B cell (primary cell): ENCODE measurements at regions not wholly inside any gene's neighbourhood (a gene's known extent, or its start where the extent isn't known, plus 50 kb on each side); places are given as distances from the start of the nearest gene placed in this dataset.

Experiments used
- ATAC-seq: fragments of 200-7000 bp; cut with Tn5 transposase; one replicate; pipeline ENCODE4 v1.10.0; 2021; ENCODE audit warnings: low read depth, mild to moderate bottlenecking, moderate number of reproducible peaks, moderate library complexity
- CTCF ChIA-PET: fragments of 350-600 bp; sonication (Branson Sonifier 250); formaldehyde crosslinking; loops from one replicate; lab custom pipeline; 2021; ENCODE audit warnings: antibody characterized with exemption, inconsistent platforms; lab: Charles Lee
- POLR2A ChIA-PET: fragments of 350-600 bp; sonication (Branson Sonifier 250); formaldehyde crosslinking; loops from one replicate; lab custom pipeline; 2021; ENCODE audit warnings: antibody characterized with exemption; lab: Charles Lee
- DNase-seq: peaks from one replicate; pipeline ENCODE4 v3.0.0; 2013
- H2AFZ ChIP-seq: 2 replicates; pipeline ENCODE4 v1.6.1; 2012; ENCODE audit warnings: mild to moderate bottlenecking, low read depth, low read length; ENCODE audit not compliant: insufficient read depth, poor library complexity, severe bottlenecking
- H3K27ac ChIP-seq, 2 donors: 1 replicate in 1 of 2; 2 replicates in 1 of 2; pipeline ENCODE4 v1.5.1; 2012 to 2013; ENCODE audit warnings: low read length in 2 of 2, mild to moderate bottlenecking in 2 of 2, moderate library complexity in 1 of 2
- H3K27me3 ChIP-seq, 4 experiments: fragments of 200-600 bp in 1 of 4; sonication (generic) in 1 of 4; replicated peaks in 1 of 4; 1 replicate in 2 of 4; 2 replicates in 2 of 4; pipeline versions ENCODE4 v1.6.1 to v1.7.0; 2013 to 2016; ENCODE audit warnings: low read length in 3 of 4, mild to moderate bottlenecking in 2 of 4, mixed read lengths in 1 of 4, moderate library complexity in 1 of 4; ENCODE audit not compliant: insufficient read depth in 4 of 4, control insufficient read depth in 3 of 4; ENCODE audit errors: control extremely low read depth in 1 of 4
- H3K36me3 ChIP-seq, 2 experiments: replicated peaks in 1 of 2; 1 replicate in 1 of 2; 2 replicates in 1 of 2; pipeline versions ENCODE4 v1.6.1 to v1.7.1; 2013; ENCODE audit warnings: low read length in 1 of 2; ENCODE audit not compliant: insufficient read depth in 2 of 2, control insufficient read depth in 1 of 2; ENCODE audit errors: control extremely low read depth in 1 of 2, extremely low read depth in 1 of 2
- H3K4me1 ChIP-seq, 2 donors: fragments of 200-600 bp in 1 of 2; sonication (generic) in 1 of 2; 1 replicate in 1 of 2; 2 replicates in 1 of 2; pipeline versions ENCODE4 v1.5.1 to v1.6.1; 2013 to 2017; ENCODE audit warnings: low read length in 2 of 2; ENCODE audit not compliant: control insufficient read depth in 2 of 2, insufficient read depth in 2 of 2
- H3K4me2 ChIP-seq: replicated peaks from 2 replicates; pipeline ENCODE3; 2012; ENCODE audit warnings: mild to moderate bottlenecking, low read depth, low read length; ENCODE audit not compliant: poor library complexity, severe bottlenecking
- H3K4me3 ChIP-seq, 5 experiments: fragments of 200-600 bp in 1 of 5; sonication (generic) in 1 of 5; 1 replicate in 3 of 5; 2 replicates in 2 of 5; pipeline versions ENCODE4 v1.5.1 to v1.7.0; 2011 to 2016; ENCODE audit warnings: low read length in 4 of 5, mild to moderate bottlenecking in 4 of 5, low read depth in 2 of 5, control low read depth in 1 of 5, moderate library complexity in 1 of 5; ENCODE audit not compliant: insufficient read depth in 1 of 5; ENCODE audit errors: control extremely low read depth in 1 of 5, extremely low read depth in 1 of 5
- H3K79me2 ChIP-seq: fragments of 200-600 bp; sonication (generic); one replicate; pipeline ENCODE4 v1.6.0; 2016; ENCODE audit warnings: low read length; ENCODE audit not compliant: control insufficient read depth, insufficient read depth
- H3K9ac ChIP-seq: fragments of 200-600 bp; sonication (generic); 2 replicates; pipeline ENCODE4 v1.6.1; 2017; ENCODE audit warnings: mild to moderate bottlenecking, low read length, moderate library complexity
- H3K9me3 ChIP-seq, 3 donors: one replicate each; pipeline versions ENCODE4 v1.6.1 to v1.7.1; 2013; ENCODE audit warnings: low read length in 2 of 3; ENCODE audit not compliant: control insufficient read depth in 2 of 3, insufficient read depth in 1 of 3; ENCODE audit errors: control extremely low read depth in 1 of 3
- H4K20me1 ChIP-seq: 2 replicates; pipeline ENCODE4 v1.6.0; 2012; ENCODE audit warnings: mild to moderate bottlenecking, low read length; ENCODE audit not compliant: insufficient read depth, control insufficient read depth, poor library complexity, severe bottlenecking
- H3K27ac Mint-ChIP-seq: one replicate; pipeline ENCODE4 v1.8.0; 2021; ENCODE audit warnings: mixed read lengths
- H3K27me3 Mint-ChIP-seq: one replicate; pipeline ENCODE4 v1.8.0; 2021; ENCODE audit warnings: mixed read lengths
- H3K4me1 Mint-ChIP-seq: one replicate; pipeline ENCODE4 v1.8.0; 2021; ENCODE audit warnings: mixed read lengths
- H3K4me3 Mint-ChIP-seq: one replicate; pipeline ENCODE4 v1.8.0; 2021; ENCODE audit warnings: mixed read lengths
- H3K9me3 Mint-ChIP-seq: one replicate; pipeline ENCODE4 v1.8.0; 2022; ENCODE audit warnings: mixed read lengths; ENCODE audit not compliant: insufficient read depth
- EZH2 ChIP-seq: IDR thresholded peaks from 2 replicates; pipeline ENCODE4 v1.6.1; 2012; ENCODE audit warnings: borderline replicate concordance, low read depth, mild to moderate bottlenecking, moderate library complexity, low read length; ENCODE audit not compliant: insufficient read depth, poor library complexity, severe bottlenecking
- WGBS: methylation state at CpG from one replicate; pipeline ENCODE4 v1.1.5; 2013; ENCODE audit warnings: missing lambda C conversion rate; ENCODE audit not compliant: insufficient coverage; 5-methylcytosine and 5-hydroxymethylcytosine counted together
- intact Hi-C: fragments of 100-400 bp; cut with micrococcal nuclease; formaldehyde crosslinking; loops from one replicate; pipeline ENCODE4 v1.10.0; 2022
- TF ChIP-seq, protein P1 (sequence below): fragments of 200-600 bp; IDR thresholded peaks from one replicate; pipeline ENCODE4 v1.8.0; 2022; ENCODE audit warnings: antibody characterized with exemption, mild to moderate bottlenecking

DNA sequence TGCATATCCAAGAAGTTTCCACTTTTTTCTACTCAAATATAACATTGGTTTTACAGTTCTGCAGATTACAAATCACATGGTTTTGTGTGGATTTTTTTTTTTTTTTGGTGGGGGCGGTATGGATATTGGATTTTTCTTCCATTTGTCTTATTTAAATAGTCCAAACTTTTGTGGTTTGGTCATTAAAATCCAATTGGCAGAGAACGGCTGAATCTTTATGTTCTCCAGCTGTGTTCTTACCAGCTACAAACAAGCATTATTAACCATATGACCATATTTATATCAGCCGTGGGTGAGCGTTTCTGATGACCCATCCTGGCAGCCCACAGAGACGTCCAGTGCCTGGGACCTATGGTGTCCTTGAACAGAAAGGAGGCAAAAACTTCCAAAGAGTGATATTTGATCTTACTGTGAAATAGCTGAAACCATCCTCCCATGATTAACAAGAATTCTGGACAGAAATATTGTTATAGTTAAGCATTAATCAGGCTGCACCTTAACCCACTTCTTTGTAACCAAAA is 200.4 kb downstream of the LYPLAL1 start:
- WGBS = no CpG with 5 or more reads among the region's 5 CpGs
- Histone ChIP-seq H3K4me2 (no peak overlapping the region), H3K4me1 (no peaks in the 10 kb centered on the region), H3K27me3 (no peaks in the 10 kb centered on the region), H3K9ac (no peak overlapping the region), H3K9me3 (no peaks in the 10 kb centered on the region), H2AFZ (no peak overlapping the region), H4K20me1 (no peaks in the 10 kb centered on the region), H3K4me3 (no peak overlapping the region), H3K36me3 (no peaks in the 10 kb centered on the region), H3K27ac (no peak overlapping the region), H3K79me2 (no peaks in the 10 kb centered on the region)
- CTCF ChIA-PET = no interaction called here
- intact Hi-C loops = no loop called here
- Mint-ChIP-seq H3K9me3 (no peaks in the 10 kb centered on the region), H3K27me3 (no peaks in the 10 kb centered on the region), H3K27ac (no peak overlapping the region), H3K4me3 (no peak overlapping the region), H3K4me1 (no peaks in the 10 kb centered on the region)
- no peak for ATAC-seq
- DNase-seq = no peak
- TF ChIP-seq, protein P1, sequence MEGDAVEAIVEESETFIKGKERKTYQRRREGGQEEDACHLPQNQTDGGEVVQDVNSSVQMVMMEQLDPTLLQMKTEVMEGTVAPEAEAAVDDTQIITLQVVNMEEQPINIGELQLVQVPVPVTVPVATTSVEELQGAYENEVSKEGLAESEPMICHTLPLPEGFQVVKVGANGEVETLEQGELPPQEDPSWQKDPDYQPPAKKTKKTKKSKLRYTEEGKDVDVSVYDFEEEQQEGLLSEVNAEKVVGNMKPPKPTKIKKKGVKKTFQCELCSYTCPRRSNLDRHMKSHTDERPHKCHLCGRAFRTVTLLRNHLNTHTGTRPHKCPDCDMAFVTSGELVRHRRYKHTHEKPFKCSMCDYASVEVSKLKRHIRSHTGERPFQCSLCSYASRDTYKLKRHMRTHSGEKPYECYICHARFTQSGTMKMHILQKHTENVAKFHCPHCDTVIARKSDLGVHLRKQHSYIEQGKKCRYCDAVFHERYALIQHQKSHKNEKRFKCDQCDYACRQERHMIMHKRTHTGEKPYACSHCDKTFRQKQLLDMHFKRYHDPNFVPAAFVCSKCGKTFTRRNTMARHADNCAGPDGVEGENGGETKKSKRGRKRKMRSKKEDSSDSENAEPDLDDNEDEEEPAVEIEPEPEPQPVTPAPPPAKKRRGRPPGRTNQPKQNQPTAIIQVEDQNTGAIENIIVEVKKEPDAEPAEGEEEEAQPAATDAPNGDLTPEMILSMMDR = no peak
- TF ChIP-seq EZH2 = no peak
- POLR2A ChIA-PET = no interaction called here

DNA sequence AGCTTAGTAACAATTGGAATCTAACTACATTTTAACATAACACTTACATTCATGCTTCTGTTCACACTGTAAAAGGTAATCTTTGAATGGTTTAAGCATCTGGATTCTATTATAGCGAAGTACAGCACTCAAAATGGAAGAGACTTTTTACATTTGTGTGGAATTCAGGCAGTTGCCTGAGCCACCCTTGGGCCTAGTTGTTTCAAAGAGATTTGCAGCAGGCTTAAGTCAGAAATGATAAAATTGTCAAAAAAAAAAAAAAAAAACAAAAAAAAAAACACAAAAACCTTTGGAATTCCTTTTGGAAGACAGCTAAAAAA is 199.9 kb downstream of the LYPLAL1 start:
- ATAC-seq = no peak

More for the DNA sequence above, 199.9 kb downstream of the LYPLAL1 start:
- no peaks in the 10 kb centered on the region for H3K4me1 ChIP-seq
- no peaks in the 10 kb centered on the region for H3K9me3 ChIP-seq
- ChIA-PET CTCF (interaction anchor here (0.8 kb wide), 1 partner anchor 13 kb away, joined by 4 read pairs; no protein-coding TSS in a partner anchor), POLR2A (no interaction called here)
- Mint-ChIP-seq H3K4me3 (no peak overlapping the region), H3K4me1 (no peaks in the 10 kb centered on the region), H3K9me3 (no peaks in the 10 kb centered on the region), H3K27me3 (no peaks in the 10 kb centered on the region), H3K27ac (no peak overlapping the region)
- H4K20me1 ChIP-seq = no peaks in the 10 kb centered on the region
- WGBS = no CpG with 5 or more reads among the region's 1 CpG
- H3K27ac ChIP-seq = no peak overlapping the region
- H3K4me2 ChIP-seq = no peak overlapping the region
- H3K79me2 ChIP-seq = no peaks in the 10 kb centered on the region
- H3K9ac ChIP-seq = no peak overlapping the region
- no peak overlapping the region for H3K4me3 ChIP-seq
- H2AFZ ChIP-seq = no peak overlapping the region
- intact Hi-C loops = no loop called here
- H3K36me3 ChIP-seq = no peaks in the 10 kb centered on the region
- no peaks in the 10 kb centered on the region for H3K27me3 ChIP-seq
- no peak for DNase-seq
- no peak for TF ChIP-seq EZH2
- TF ChIP-seq, protein P1 = no peak
